NT2/D1 (cell line): ENCODE measurements at regions not wholly inside any gene's neighbourhood (a gene's known extent, or its start where the extent isn't known, plus 50 kb on each side); places are given as distances from the start of the nearest gene placed in this dataset.

Experiments
- SUZ12 ChIP-seq: IDR thresholded peaks from 2 replicates; pipeline ENCODE4 v1.6.1; 2011; ENCODE audit not compliant: insufficient read length, insufficient read depth; ENCODE audit errors: extremely low read depth
- YY1 ChIP-seq: IDR thresholded peaks from 2 replicates; pipeline ENCODE4 v1.6.1; 2011; ENCODE audit not compliant: insufficient read length, insufficient read depth
- ZNF274 ChIP-seq: IDR thresholded peaks from 2 replicates; pipeline ENCODE4 v1.6.1; 2011; ENCODE audit warnings: mild to moderate bottlenecking, low read depth, low read length

- TF ChIP-seq ZNF274 (no peak), SUZ12 (no peak), YY1 (no peak)
Observed at GRCh38 chr2:150759106-150759505, 271.6 kb upstream of the RND3 start.
